ENCODE measurements at regions not wholly inside any gene's neighbourhood (a gene's known extent, or its start where the extent isn't known, plus 50 kb on each side); places are given as distances from the start of the nearest gene placed in this dataset.

- Histone ChIP-seq H3K4me3 (ENCODE audit: insufficient read length, low read depth) (no peak overlapping the region), H3K4me1 (ENCODE audit: insufficient read depth, insufficient read length) (no peaks in the 10 kb centered on the region), H3K27me3 (ENCODE audit: insufficient read depth, insufficient read length) (no peaks in the 10 kb centered on the region), H3K9me3 (ENCODE audit: insufficient read depth, low read length) (no peaks in the 10 kb centered on the region), H3K36me3 (ENCODE audit: insufficient read depth, insufficient read length, low read length) (no peaks in the 10 kb centered on the region), H3K9ac (ENCODE audit: insufficient read length, low read depth) (no peak overlapping the region)
- DNase-seq (ENCODE audit: low read depth, low spot score): no peak
- TF ChIP-seq YY1 (IDR thresholded peaks at IDR 0.05; ENCODE audit: insufficient read depth, insufficient read length): no peak
- no peak for TF ChIP-seq SUZ12 (IDR thresholded peaks at IDR 0.05; ENCODE audit: extremely low read depth, insufficient read depth, insufficient read length)
- no peak for TF ChIP-seq ZNF274 (IDR thresholded peaks at IDR 0.05; ENCODE audit: low read depth, low read length)
Observed at GRCh38 chr10:118234683-118235082, 107.4 kb downstream of the FAM204A start.

- Histone ChIP-seq H3K27me3 (ENCODE audit: insufficient read depth, insufficient read length) (no peaks in the 10 kb centered on the region), H3K36me3 (ENCODE audit: insufficient read depth, insufficient read length, low read length) (no peaks in the 10 kb centered on the region), H3K4me3 (ENCODE audit: insufficient read length, low read depth) (no peak overlapping the region), H3K9me3 (ENCODE audit: insufficient read depth, low read length) (0 out of 2 replicates have a peak, but pooled peaks cover 7% of the 10 kb centered on the region), H3K9ac (ENCODE audit: insufficient read length, low read depth) (no peak overlapping the region), H3K4me1 (ENCODE audit: insufficient read depth, insufficient read length) (no peaks in the 10 kb centered on the region)
- DNase-seq (ENCODE audit: low read depth, low spot score): no peak
- TF ChIP-seq SUZ12 (IDR thresholded peaks at IDR 0.05; ENCODE audit: extremely low read depth, insufficient read depth, insufficient read length) (no peak), ZNF274 (IDR thresholded peaks at IDR 0.05; ENCODE audit: low read depth, low read length) (no peak), YY1 (IDR thresholded peaks at IDR 0.05; ENCODE audit: insufficient read depth, insufficient read length) (no peak)
Observed at GRCh38 chr10:118220346-118220850, 121.7 kb downstream of the FAM204A start.

GRCh38 chr10:118218562-118218961 lies 123.6 kb downstream of the FAM204A start:
- TF ChIP-seq YY1 (IDR thresholded peaks at IDR 0.05; ENCODE audit: insufficient read depth, insufficient read length) (no peak), SUZ12 (IDR thresholded peaks at IDR 0.05; ENCODE audit: extremely low read depth, insufficient read depth, insufficient read length) (no peak), ZNF274 (IDR thresholded peaks at IDR 0.05; ENCODE audit: low read depth, low read length) (no peak)
- Histone ChIP-seq H3K9ac (ENCODE audit: insufficient read length, low read depth) (no peak overlapping the region), H3K4me3 (ENCODE audit: insufficient read length, low read depth) (no peak overlapping the region), H3K4me1 (ENCODE audit: insufficient read depth, insufficient read length) (no peaks in the 10 kb centered on the region), H3K9me3 (ENCODE audit: insufficient read depth, low read length) (no peaks in the 10 kb centered on the region), H3K36me3 (ENCODE audit: insufficient read depth, insufficient read length, low read length) (no peaks in the 10 kb centered on the region), H3K27me3 (ENCODE audit: insufficient read depth, insufficient read length) (no peaks in the 10 kb centered on the region)
- DNase-seq (ENCODE audit: low read depth, low spot score): no peak

GRCh38 chr10:118216571-118217170 lies 125.5 kb downstream of the FAM204A start:
- H3K9me3 ChIP-seq (ENCODE audit: insufficient read depth, low read length): no peaks in the 10 kb centered on the region
- TF ChIP-seq SUZ12 (IDR thresholded peaks at IDR 0.05; ENCODE audit: extremely low read depth, insufficient read depth, insufficient read length): no peak
- TF ChIP-seq YY1 (IDR thresholded peaks at IDR 0.05; ENCODE audit: insufficient read depth, insufficient read length): no peak
- no peak for TF ChIP-seq ZNF274 (IDR thresholded peaks at IDR 0.05; ENCODE audit: low read depth, low read length)
- no peak for DNase-seq (ENCODE audit: low read depth, low spot score)
- H3K4me3 ChIP-seq (ENCODE audit: insufficient read length, low read depth): no peak overlapping the region
- no peak overlapping the region for H3K9ac ChIP-seq (ENCODE audit: insufficient read length, low read depth)
- H3K27me3 ChIP-seq (ENCODE audit: insufficient read depth, insufficient read length): no peaks in the 10 kb centered on the region
- H3K4me1 ChIP-seq (ENCODE audit: insufficient read depth, insufficient read length): no peaks in the 10 kb centered on the region
- no peaks in the 10 kb centered on the region for H3K36me3 ChIP-seq (ENCODE audit: insufficient read depth, insufficient read length, low read length)

GRCh38 chr10:118216020-118216419 lies 126.1 kb downstream of the FAM204A start:
- Histone ChIP-seq H3K9me3 (ENCODE audit: insufficient read depth, low read length) (no peaks in the 10 kb centered on the region), H3K4me1 (ENCODE audit: insufficient read depth, insufficient read length) (no peaks in the 10 kb centered on the region), H3K36me3 (ENCODE audit: insufficient read depth, insufficient read length, low read length) (no peaks in the 10 kb centered on the region), H3K9ac (ENCODE audit: insufficient read length, low read depth) (no peak overlapping the region), H3K27me3 (ENCODE audit: insufficient read depth, insufficient read length) (no peaks in the 10 kb centered on the region), H3K4me3 (ENCODE audit: insufficient read length, low read depth) (no peak overlapping the region)
- no peak for TF ChIP-seq SUZ12 (IDR thresholded peaks at IDR 0.05; ENCODE audit: extremely low read depth, insufficient read depth, insufficient read length)
- no peak for TF ChIP-seq YY1 (IDR thresholded peaks at IDR 0.05; ENCODE audit: insufficient read depth, insufficient read length)
- no peak for TF ChIP-seq ZNF274 (IDR thresholded peaks at IDR 0.05; ENCODE audit: low read depth, low read length)
- DNase-seq (ENCODE audit: low read depth, low spot score): no peak

GRCh38 chr10:118214776-118215175 lies 127.3 kb downstream of the FAM204A start:
- Histone ChIP-seq H3K4me1 (ENCODE audit: insufficient read depth, insufficient read length) (no peaks in the 10 kb centered on the region), H3K9ac (ENCODE audit: insufficient read length, low read depth) (no peak overlapping the region), H3K9me3 (ENCODE audit: insufficient read depth, low read length) (no peaks in the 10 kb centered on the region), H3K27me3 (ENCODE audit: insufficient read depth, insufficient read length) (no peaks in the 10 kb centered on the region), H3K36me3 (ENCODE audit: insufficient read depth, insufficient read length, low read length) (no peaks in the 10 kb centered on the region), H3K4me3 (ENCODE audit: insufficient read length, low read depth) (no peak overlapping the region)
- DNase-seq (ENCODE audit: low read depth, low spot score): no peak
- TF ChIP-seq SUZ12 (IDR thresholded peaks at IDR 0.05; ENCODE audit: extremely low read depth, insufficient read depth, insufficient read length) (no peak), YY1 (IDR thresholded peaks at IDR 0.05; ENCODE audit: insufficient read depth, insufficient read length) (no peak), ZNF274 (IDR thresholded peaks at IDR 0.05; ENCODE audit: low read depth, low read length) (no peak)

- Histone ChIP-seq H3K9ac (ENCODE audit: insufficient read length, low read depth) (no peak overlapping the region), H3K4me3 (ENCODE audit: insufficient read length, low read depth) (no peak overlapping the region), H3K36me3 (ENCODE audit: insufficient read depth, insufficient read length, low read length) (no peaks in the 10 kb centered on the region), H3K27me3 (ENCODE audit: insufficient read depth, insufficient read length) (no peaks in the 10 kb centered on the region), H3K4me1 (ENCODE audit: insufficient read depth, insufficient read length) (no peaks in the 10 kb centered on the region), H3K9me3 (ENCODE audit: insufficient read depth, low read length) (no peaks in the 10 kb centered on the region)
- TF ChIP-seq YY1 (IDR thresholded peaks at IDR 0.05; ENCODE audit: insufficient read depth, insufficient read length) (no peak), SUZ12 (IDR thresholded peaks at IDR 0.05; ENCODE audit: extremely low read depth, insufficient read depth, insufficient read length) (no peak), ZNF274 (IDR thresholded peaks at IDR 0.05; ENCODE audit: low read depth, low read length) (no peak)
- no peak for DNase-seq (ENCODE audit: low read depth, low spot score)
Observed at GRCh38 chr10:118213436-118213835, 128.7 kb downstream of the FAM204A start.
